Naive thymus-derived CD8-positive, alpha-beta T cell (primary cell): ENCODE measurements at regions not wholly inside any gene's neighbourhood (a gene's known extent, or its start where the extent isn't known, plus 50 kb on each side); places are given as distances from the start of the nearest gene placed in this dataset.
A peak's percentile ranks its signal among the peaks of the same experiment; 100 is the strongest.
"Not testable (repeated sequence)": the region's sequence is repeated elsewhere in the genome, so short reads cannot be mapped to it uniquely, and the experiment has no call there.

ENCODE experiments used
- ATAC-seq, 2 donors: fragments of 150-1000 bp; cut with Tn5 transposase in 1 of 2; sonication (Bioruptor Pico), chemical (Tn5 transposase) in 1 of 2; 1 replicate in 1 of 2; 2 replicates in 1 of 2; pipeline ENCODE4 v1.10.0; 2021; ENCODE audit warnings: mild to moderate bottlenecking in 2 of 2, moderate library complexity in 2 of 2
- POLR2A ChIA-PET: fragments of 350-600 bp; sonication (Branson Sonifier 250); formaldehyde crosslinking; loops from one replicate; lab custom pipeline; 2021; ENCODE audit warnings: antibody characterized with exemption; lab: Charles Lee
- DNase-seq, 10 donors: peaks; one replicate each; pipeline versions ENCODE4 v3.0.0 to v3.0.0-alpha.2; 2020 to 2022
- H3K27ac Mint-ChIP-seq, 10 donors: one replicate each; pipeline ENCODE4 v1.8.0; 2020 to 2022; ENCODE audit warnings: mild to moderate bottlenecking in 10 of 10, mixed read lengths in 10 of 10, moderate library complexity in 4 of 10, inconsistent platforms in 1 of 10
- H3K27me3 Mint-ChIP-seq, 5 donors: one replicate each; pipeline ENCODE4 v1.8.0; 2021 to 2022; ENCODE audit warnings: mixed read lengths in 5 of 5
- H3K36me3 Mint-ChIP-seq, 3 donors: one replicate each; pipeline ENCODE4 v1.8.0; 2020 to 2022; ENCODE audit warnings: mixed read lengths in 3 of 3, mild to moderate bottlenecking in 2 of 3, inconsistent platforms in 1 of 3
- H3K4me1 Mint-ChIP-seq, 4 donors: one replicate each; pipeline ENCODE4 v1.8.0; 2021 to 2022; ENCODE audit warnings: mixed read lengths in 4 of 4
- H3K4me3 Mint-ChIP-seq, 10 donors: one replicate each; pipeline ENCODE4 v1.8.0; 2020 to 2022; ENCODE audit warnings: mild to moderate bottlenecking in 10 of 10, mixed read lengths in 10 of 10, moderate library complexity in 6 of 10, inconsistent platforms in 1 of 10
- H3K9me3 Mint-ChIP-seq, 9 donors: one replicate each; pipeline ENCODE4 v1.8.0; 2020 to 2022; ENCODE audit warnings: mixed read lengths in 9 of 9, mild to moderate bottlenecking in 3 of 9, inconsistent platforms in 1 of 9, moderate library complexity in 1 of 9

DNA sequence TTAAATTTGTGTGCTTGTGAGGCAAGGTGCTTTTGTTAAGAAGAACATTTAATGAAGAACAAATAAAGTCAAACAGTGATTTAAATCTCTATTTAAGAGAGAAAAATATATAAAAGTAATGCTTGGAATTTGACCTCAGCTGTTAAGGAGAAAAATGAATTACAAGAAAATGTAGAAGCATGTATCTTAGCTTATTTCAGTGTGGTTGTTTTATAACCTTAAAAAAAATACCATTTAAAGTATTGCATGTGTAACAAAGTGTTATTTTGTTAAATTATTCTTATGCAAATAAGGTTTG, 537.0 kb upstream of the SPRY2 start:
- H3K4me3 Mint-ChIP-seq = no peak overlapping the region
- H3K27ac Mint-ChIP-seq = no peak overlapping the region

DNA sequence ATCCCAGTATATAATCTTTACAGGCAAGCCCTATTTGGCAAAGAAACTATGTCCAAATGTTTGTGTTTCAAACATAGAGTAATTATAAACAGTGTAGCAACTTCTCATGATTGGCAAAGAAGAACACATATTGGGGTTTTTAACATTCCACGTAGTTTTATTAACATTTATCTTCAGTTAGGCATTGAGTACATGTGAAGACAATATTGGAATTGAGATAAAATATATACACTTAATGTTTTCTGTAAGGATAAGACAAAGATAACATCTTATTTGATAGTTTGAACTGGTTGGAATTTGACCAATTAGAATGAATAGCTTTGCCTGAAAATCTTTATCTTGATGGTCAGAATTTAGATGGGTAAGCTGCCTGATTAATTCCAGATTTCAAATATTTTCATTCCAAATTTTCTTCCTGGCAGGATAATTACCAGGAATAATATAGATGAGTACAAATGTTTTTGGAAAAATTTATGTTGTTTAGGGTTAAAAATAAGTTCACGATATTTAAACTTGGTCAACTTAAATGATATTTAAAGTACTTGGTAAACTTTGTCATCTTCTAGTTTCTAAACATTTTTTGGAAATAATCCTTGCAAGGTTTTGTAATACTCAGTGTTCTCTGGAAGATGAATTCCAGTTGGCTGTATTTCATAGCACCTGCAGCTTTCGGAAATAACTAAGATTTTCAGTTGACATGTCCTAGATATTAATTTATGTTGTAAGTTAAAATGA, 536.5 kb upstream of the SPRY2 start:
- Mint-ChIP-seq H3K9me3 (peaks cover 0 to 11% (median 0%) of the 10 kb centered on the region in 9 donors), H3K27ac (no peak overlapping the region), H3K27me3 (no peaks in the 10 kb centered on the region), H3K36me3 (no peaks in the 10 kb centered on the region), H3K4me1 (peaks cover 0 to 6% (median 0%) of the 10 kb centered on the region in 4 donors), H3K4me3 (no peak overlapping the region)
- POLR2A ChIA-PET = no interaction called here
- ATAC-seq = no peak
- DNase-seq = no peak

More for the DNA sequence above, 537.0 kb upstream of the SPRY2 start:
- Mint-ChIP-seq H3K36me3 (no peaks in the 10 kb centered on the region), H3K27me3 (no peaks in the 10 kb centered on the region), H3K4me1 (peaks cover 0 to 6% (median 0%) of the 10 kb centered on the region in 4 donors), H3K9me3 (peaks cover 0 to 11% (median 0%) of the 10 kb centered on the region in 9 donors)
- ATAC-seq (no peak), DNase-seq (no peak)
- POLR2A ChIA-PET = no interaction called here

DNA sequence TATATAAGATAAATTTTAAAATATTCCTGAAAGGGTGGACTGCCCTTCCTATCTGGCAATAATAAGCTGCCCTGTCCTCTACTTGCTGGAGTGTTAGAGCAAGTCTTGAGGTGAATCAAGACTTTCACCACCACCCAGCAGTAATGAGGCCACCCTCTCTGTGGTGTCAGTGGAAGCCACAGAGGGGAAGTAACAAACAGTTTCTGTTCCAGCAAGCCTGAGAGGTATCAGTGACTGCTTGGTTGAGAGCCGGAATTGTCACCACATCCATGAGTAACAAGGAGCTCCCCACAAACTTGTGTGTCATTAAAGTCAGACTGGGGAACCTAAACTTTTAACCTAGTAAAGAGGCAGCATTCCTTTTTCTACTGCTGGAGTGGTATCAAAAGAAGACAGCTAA, 532.7 kb upstream of the SPRY2 start:
- ATAC-seq (no peak), DNase-seq (peak in 1 of 10 donors; percentile 5)
- no peak overlapping the region for H3K27ac Mint-ChIP-seq
- no peak overlapping the region for H3K4me3 Mint-ChIP-seq
- no peaks in the 10 kb centered on the region for H3K36me3 Mint-ChIP-seq
- H3K4me1 Mint-ChIP-seq = peaks cover 0 to 6% (median 0%) of the 10 kb centered on the region in 4 donors
- H3K27me3 Mint-ChIP-seq = no peaks in the 10 kb centered on the region
- POLR2A ChIA-PET = interaction anchor here (0.5 kb wide), 1 partner anchor 167 kb away, joined by 3 read pairs; no protein-coding TSS in a partner anchor
- peaks cover 0 to 10% (median 0%) of the 10 kb centered on the region in 9 donors for H3K9me3 Mint-ChIP-seq

DNA sequence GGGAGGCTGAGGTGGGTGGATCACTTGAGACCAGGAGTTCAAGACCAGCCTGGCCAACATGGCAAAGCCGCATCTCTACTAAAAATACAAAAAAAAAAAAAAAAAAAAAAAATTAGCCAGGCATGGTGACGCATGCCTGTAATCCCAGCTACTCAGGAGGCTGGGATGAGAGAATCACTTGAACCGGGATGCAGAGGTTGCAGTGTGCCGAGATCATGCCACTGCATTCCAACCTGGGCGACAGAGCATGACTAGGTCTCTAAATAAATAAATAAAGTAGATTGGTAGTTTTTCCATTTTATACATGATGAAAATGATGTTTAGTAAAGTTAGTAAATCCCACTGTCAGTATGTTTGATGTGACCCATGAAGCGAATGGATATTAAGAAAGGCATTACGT, 531.0 kb upstream of the SPRY2 start:
- H3K4me3 Mint-ChIP-seq, H3K27me3 Mint-ChIP-seq, DNase-seq, H3K27ac Mint-ChIP-seq, H3K4me1 Mint-ChIP-seq, POLR2A ChIA-PET, ATAC-seq, H3K36me3 Mint-ChIP-seq: not testable (repeated sequence)
- H3K9me3 Mint-ChIP-seq = peaks cover 0 to 17% (median 0%) of the 10 kb centered on the region in 9 donors

DNA sequence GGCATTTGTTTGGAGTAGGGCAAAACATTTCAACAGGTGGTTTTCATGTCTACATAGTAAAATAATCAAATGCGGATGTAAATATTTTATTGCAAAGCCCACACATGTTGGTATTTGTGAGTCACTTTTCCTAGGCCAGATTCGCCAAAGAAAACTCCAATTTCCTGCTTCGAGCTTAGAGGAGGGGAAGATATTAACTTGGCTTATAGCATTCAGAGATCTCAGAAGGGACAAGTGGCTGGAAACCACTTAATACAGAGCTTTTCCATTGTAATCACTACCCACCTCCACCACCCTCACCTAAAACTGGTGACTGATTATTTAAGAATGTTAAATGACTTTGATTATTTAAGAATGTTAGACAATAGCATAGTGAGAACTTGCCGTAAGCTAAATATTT, 530.6 kb upstream of the SPRY2 start:
- Mint-ChIP-seq H3K4me3 (no peak overlapping the region), H3K27ac (no peak overlapping the region), H3K27me3 (no peaks in the 10 kb centered on the region), H3K36me3 (no peaks in the 10 kb centered on the region), H3K4me1 (peaks cover 0 to 6% (median 0%) of the 10 kb centered on the region in 4 donors), H3K9me3 (peaks cover 0 to 20% (median 0%) of the 10 kb centered on the region in 9 donors)
- POLR2A ChIA-PET = no interaction called here
- no peak for DNase-seq
- ATAC-seq = no peak

DNA sequence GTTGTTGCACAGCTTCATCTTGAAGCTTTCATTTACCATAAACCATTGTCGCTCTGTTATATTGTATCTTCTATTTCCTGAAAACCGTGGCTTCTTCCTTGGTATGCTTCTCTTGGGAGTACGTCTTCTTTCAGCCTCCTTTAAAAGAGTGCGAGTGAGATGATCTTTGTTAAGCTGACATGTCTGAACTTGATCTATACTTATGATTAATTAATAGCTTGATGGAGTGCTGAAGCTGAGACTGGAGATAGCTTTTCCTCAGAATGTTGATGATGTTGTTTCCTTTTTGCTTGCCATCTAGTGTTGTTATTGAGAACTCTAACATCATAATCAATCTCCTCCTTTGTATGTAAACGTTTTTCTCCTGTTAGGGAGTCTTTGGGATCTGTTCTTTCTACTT, 529.3 kb upstream of the SPRY2 start:
- ATAC-seq = no peak
- no peak for DNase-seq
- POLR2A ChIA-PET = no interaction called here
- no peak overlapping the region for H3K4me3 Mint-ChIP-seq
- H3K4me1 Mint-ChIP-seq = peaks cover 0 to 6% (median 0%) of the 10 kb centered on the region in 4 donors
- no peaks in the 10 kb centered on the region for H3K27me3 Mint-ChIP-seq
- H3K27ac Mint-ChIP-seq = no peak overlapping the region
- no peaks in the 10 kb centered on the region for H3K36me3 Mint-ChIP-seq
- H3K9me3 Mint-ChIP-seq = peaks cover 0 to 20% (median 2%) of the 10 kb centered on the region in 9 donors

DNA sequence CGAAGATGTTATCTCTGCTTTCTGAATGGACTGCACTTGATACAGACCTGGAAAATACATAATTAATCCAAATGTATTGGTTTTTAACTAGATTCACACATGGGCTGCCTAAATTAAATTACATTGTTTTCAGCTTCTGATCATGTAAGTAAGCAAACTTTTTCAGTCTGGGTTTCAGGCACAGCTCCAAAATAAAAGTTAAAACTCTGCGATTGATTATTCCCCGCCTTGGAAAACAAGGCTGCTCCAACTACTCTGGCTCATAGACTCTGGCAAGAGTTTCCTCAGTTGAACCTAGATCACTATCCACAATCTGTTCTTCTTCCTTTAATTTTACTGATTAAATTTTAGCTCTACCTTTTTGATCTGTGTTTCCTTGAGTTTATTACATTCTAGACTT, 526.0 kb upstream of the SPRY2 start:
- no peaks in the 10 kb centered on the region for H3K4me1 Mint-ChIP-seq
- no peaks in the 10 kb centered on the region for H3K27me3 Mint-ChIP-seq
- no peaks in the 10 kb centered on the region for H3K36me3 Mint-ChIP-seq
- H3K4me3 Mint-ChIP-seq = no peak overlapping the region
- POLR2A ChIA-PET = no interaction called here
- no peak overlapping the region for H3K27ac Mint-ChIP-seq
- no peak for DNase-seq
- no peak for ATAC-seq
- H3K9me3 Mint-ChIP-seq = peaks cover 0 to 20% (median 4%) of the 10 kb centered on the region in 9 donors

DNA sequence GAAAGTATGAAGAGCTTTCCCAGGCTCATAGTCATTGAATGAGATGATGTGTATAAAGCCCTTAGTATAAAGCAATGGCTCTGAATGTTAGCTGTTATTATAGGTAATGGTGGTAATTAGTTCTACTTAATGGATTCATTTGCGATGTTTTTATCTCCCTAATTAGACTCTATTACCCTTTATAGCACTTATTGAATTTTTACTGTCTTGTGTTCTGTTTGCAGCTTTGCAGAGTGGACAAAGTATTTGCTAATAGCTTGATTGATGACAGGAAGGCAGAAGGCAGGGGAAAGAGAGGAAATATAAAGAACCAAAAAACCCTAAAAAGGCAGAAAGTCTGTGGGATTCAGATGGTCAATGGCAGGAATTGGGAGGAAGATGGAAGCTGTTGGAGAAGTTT, 524.4 kb upstream of the SPRY2 start:
- Mint-ChIP-seq H3K4me3 (no peak overlapping the region), H3K9me3 (peaks cover 0 to 17% (median 5%) of the 10 kb centered on the region in 9 donors), H3K4me1 (no peaks in the 10 kb centered on the region), H3K36me3 (no peaks in the 10 kb centered on the region), H3K27me3 (no peaks in the 10 kb centered on the region), H3K27ac (no peak overlapping the region)
- ATAC-seq (no peak), DNase-seq (no peak)
- POLR2A ChIA-PET = no interaction called here

DNA sequence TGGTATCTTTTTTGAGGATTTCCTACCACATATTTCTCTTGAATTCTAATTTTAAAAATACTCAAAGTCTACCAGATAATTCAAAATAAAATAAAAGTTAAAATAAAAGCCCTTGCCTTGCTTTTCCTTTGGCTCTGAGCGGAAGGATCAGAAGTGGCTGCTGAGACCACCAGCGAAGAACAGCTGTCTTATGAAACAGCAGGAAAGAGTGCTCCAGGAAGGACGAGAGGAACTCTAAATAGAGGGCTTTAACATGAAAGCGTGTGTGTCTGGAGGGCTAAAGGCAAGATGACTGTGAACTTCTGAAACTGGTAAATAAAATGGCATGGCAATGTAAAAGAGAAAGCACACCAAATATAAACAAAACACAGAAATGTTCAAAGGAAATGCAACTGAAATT, 521.5 kb upstream of the SPRY2 start:
- H3K27ac Mint-ChIP-seq = no peak overlapping the region
- no peaks in the 10 kb centered on the region for H3K36me3 Mint-ChIP-seq
- no peaks in the 10 kb centered on the region for H3K4me1 Mint-ChIP-seq
- ATAC-seq = no peak
- H3K4me3 Mint-ChIP-seq = no peak overlapping the region
- H3K27me3 Mint-ChIP-seq = no peaks in the 10 kb centered on the region
- no peak for DNase-seq
- POLR2A ChIA-PET = no interaction called here
- peaks cover 0 to 7% (median 3%) of the 10 kb centered on the region in 9 donors for H3K9me3 Mint-ChIP-seq

DNA sequence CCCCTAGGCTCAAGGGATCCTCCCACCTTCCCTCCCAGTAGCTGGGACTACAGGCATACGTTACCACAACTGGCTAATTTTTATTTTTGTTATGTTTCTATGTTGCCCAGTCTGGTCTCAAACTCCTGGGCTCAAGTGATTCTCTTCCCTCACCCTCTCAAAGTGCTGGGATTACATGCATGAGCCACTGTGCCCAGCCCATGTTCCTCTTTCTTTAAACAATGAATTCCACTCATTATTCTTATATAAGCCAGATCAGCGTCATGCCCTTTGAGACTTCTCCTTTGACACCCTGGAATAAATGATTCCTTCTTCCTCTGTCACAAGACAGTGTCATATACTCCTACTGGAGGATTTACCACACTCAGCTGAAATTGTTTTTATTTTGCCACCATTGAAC, 519.9 kb upstream of the SPRY2 start:
- Mint-ChIP-seq H3K27me3 (no peaks in the 10 kb centered on the region), H3K4me3 (no peak overlapping the region), H3K4me1 (no peaks in the 10 kb centered on the region), H3K36me3 (no peaks in the 10 kb centered on the region), H3K27ac (no peak overlapping the region), H3K9me3 (peaks cover 0 to 7% (median 0%) of the 10 kb centered on the region in 9 donors)
- POLR2A ChIA-PET = no interaction called here
- DNase-seq (no peak), ATAC-seq (no peak)

DNA sequence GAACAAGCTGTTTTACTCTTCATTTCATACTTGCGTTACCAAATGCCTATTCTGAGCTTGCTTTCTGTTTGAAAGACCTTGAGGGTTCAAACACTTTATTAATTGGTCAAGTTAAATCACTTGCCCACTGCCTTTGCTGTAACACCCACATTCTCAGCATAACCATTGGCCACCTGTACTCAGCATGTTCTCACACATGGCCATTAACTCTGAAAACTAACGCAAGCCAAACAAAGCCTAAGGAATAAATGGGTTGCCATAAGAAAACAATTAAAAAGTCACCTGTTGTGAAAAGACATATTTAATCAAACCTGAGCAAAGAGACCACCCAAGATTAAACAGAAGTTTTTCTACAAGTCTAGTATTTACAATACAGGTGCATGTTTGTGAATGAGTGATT, 517.2 kb upstream of the SPRY2 start:
- DNase-seq (no peak), ATAC-seq (no peak)
- H3K9me3 Mint-ChIP-seq = peaks cover 0 to 23% (median 0%) of the 10 kb centered on the region in 9 donors
- no peaks in the 10 kb centered on the region for H3K27me3 Mint-ChIP-seq
- POLR2A ChIA-PET = no interaction called here
- no peaks in the 10 kb centered on the region for H3K4me1 Mint-ChIP-seq
- H3K36me3 Mint-ChIP-seq = no peaks in the 10 kb centered on the region
- no peak overlapping the region for H3K27ac Mint-ChIP-seq
- no peak overlapping the region for H3K4me3 Mint-ChIP-seq

DNA sequence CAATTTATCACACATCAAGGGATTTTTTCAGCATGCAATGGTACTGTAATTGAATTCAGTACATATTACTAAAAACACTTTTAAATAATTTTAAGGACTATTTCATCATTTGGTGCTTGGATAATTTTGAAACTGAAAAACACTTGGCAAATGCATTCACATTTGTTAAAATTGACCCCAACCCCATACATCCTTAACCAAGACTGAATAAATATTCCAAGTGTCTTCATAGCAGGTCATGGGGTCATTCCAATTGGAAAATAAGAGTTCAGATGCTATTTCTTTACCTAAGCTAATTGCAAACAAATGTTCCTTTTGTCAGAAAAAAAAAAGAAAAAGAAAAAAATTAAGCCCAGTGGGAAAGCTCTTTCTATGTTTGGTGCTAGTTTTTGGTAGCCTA, 516.4 kb upstream of the SPRY2 start:
- POLR2A ChIA-PET = no interaction called here
- Mint-ChIP-seq H3K27me3 (no peaks in the 10 kb centered on the region), H3K4me1 (no peaks in the 10 kb centered on the region), H3K4me3 (no peak overlapping the region), H3K27ac (no peak overlapping the region), H3K9me3 (peaks cover 0 to 23% (median 0%) of the 10 kb centered on the region in 9 donors), H3K36me3 (no peaks in the 10 kb centered on the region)
- DNase-seq (no peak), ATAC-seq (no peak)

DNA sequence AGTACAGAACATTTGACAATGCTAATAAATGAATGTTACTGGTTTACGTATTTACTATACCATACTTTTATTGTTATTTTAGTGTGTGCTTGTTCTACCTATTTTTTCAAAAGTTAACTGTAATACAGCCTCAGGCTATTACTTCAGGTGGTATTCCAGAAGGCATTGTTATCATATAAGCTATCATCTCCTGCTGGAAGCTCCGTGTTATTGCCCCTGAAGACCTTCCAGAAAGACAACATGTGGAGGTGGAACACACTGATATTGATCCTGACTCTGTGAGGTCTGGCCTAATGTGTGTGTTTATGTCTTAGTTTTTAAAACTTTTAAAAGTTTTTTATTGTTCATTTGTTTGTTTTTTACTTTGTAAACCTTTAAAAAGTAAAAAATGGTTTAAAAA, 509.8 kb upstream of the SPRY2 start:
- Mint-ChIP-seq H3K4me3 (no peak overlapping the region), H3K27me3 (no peaks in the 10 kb centered on the region), H3K36me3 (no peaks in the 10 kb centered on the region), H3K27ac (no peak overlapping the region), H3K4me1 (no peaks in the 10 kb centered on the region), H3K9me3 (peaks cover 0 to 29% (median 2%) of the 10 kb centered on the region in 9 donors)
- DNase-seq (no peak), ATAC-seq (no peak)
- POLR2A ChIA-PET = no interaction called here

DNA sequence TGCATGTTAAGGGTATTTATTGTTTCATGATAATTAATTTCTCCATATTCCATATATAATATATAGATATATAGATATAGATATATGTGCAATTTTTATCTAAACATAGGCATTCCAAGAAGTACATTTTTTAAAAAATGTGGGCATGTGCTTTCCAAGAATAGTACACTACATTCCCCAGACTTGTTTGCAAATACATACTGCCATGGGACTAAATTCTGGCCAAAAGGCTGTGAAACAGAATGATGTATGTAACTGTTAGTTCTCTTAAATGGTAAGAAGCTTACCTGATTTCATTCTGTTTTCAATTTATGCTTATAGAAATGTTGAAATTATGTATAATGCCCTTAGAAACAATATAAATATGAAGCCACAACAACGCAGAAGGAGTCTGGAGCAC, 503.2 kb upstream of the SPRY2 start:
- H3K27me3 Mint-ChIP-seq = no peaks in the 10 kb centered on the region
- peaks cover 0 to 13% (median 1%) of the 10 kb centered on the region in 9 donors for H3K9me3 Mint-ChIP-seq
- ATAC-seq (no peak), DNase-seq (no peak)
- no peak overlapping the region for H3K27ac Mint-ChIP-seq
- H3K4me3 Mint-ChIP-seq = no peak overlapping the region
- H3K4me1 Mint-ChIP-seq = no peaks in the 10 kb centered on the region
- POLR2A ChIA-PET = no interaction called here
- no peaks in the 10 kb centered on the region for H3K36me3 Mint-ChIP-seq
